ENCODE measurements at regions not wholly inside any gene's neighbourhood (a gene's known extent, or its start where the extent isn't known, plus 50 kb on each side); places are given as distances from the start of the nearest gene placed in this dataset.

DNA sequence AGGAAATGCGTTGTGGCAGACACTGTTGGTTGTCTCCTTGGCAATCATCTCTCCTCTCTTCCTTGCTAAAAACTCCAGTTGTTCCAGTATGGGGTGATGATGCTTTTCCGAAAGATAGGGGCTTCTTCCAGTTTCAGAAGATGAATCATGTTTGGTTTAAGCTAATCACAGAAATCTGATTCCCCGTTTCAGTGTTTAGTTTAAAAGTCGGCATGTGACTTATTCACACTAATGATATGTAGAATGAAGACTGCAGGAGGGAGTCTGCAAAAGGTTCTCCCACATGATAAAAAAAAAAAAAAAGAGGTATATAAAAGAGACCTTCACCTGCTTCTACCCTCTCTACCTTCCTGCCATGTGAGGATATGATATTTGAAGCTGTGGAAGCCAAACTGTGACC lies 239.0 kb upstream of the SIX2 start:
- TF ChIP-seq POLR2A (IDR thresholded peaks at IDR 0.05): no peak
- no peak for TF ChIP-seq CTCF (IDR thresholded peaks at IDR 0.05)
